SIG-M5 treated with dmso at 0.1 percent for 504 hours (cell line): ENCODE measurements at regions not wholly inside any gene's neighbourhood (a gene's known extent, or its start where the extent isn't known, plus 50 kb on each side); places are given as distances from the start of the nearest gene placed in this dataset.

Experiments used
- DNase-seq: peaks from one replicate; lab custom pipeline; 2025; ENCODE audit not compliant: unreplicated experiment; lab: John Stamatoyannopoulos, UW

- no peak for DNase-seq
These were observed 810.1 kb upstream of the CELF2 start for GRCh38 chr10:10207538-10207937.

GRCh38 chr10:10208196-10208595 lies 809.5 kb upstream of the CELF2 start:
- DNase-seq = no peak

- no peak for DNase-seq
These were observed 808.5 kb upstream of the CELF2 start for GRCh38 chr10:10209167-10209566.

GRCh38 chr10:10211409-10211808 lies 806.3 kb upstream of the CELF2 start:
- no peak for DNase-seq

GRCh38 chr10:10213237-10213636 lies 804.4 kb upstream of the CELF2 start:
- DNase-seq = no peak

GRCh38 chr10:10222304-10222841 lies 795.3 kb upstream of the CELF2 start:
- no peak for DNase-seq

- no peak for DNase-seq
These were observed 794.5 kb upstream of the CELF2 start for GRCh38 chr10:10223131-10223530.

- no peak for DNase-seq
These were observed 792.5 kb upstream of the CELF2 start for GRCh38 chr10:10225136-10225676.

- no peak for DNase-seq
These were observed 784.4 kb upstream of the CELF2 start for GRCh38 chr10:10233229-10233628.

GRCh38 chr10:10235003-10235402 lies 782.7 kb upstream of the CELF2 start:
- no peak for DNase-seq

- DNase-seq = no peak
These were observed 770.1 kb upstream of the CELF2 start for GRCh38 chr10:10247585-10247984.

- DNase-seq = no peak
These were observed 760.8 kb upstream of the CELF2 start for GRCh38 chr10:10256860-10257259.

- DNase-seq = no peak
These were observed 758.7 kb upstream of the CELF2 start for GRCh38 chr10:10259013-10259412.

GRCh38 chr10:10270126-10271050 lies 747.3 kb upstream of the CELF2 start:
- DNase-seq = no peak

- no peak for DNase-seq
These were observed 746.0 kb upstream of the CELF2 start for GRCh38 chr10:10271639-10272192.

GRCh38 chr10:10273661-10274060 lies 744.0 kb upstream of the CELF2 start:
- no peak for DNase-seq

- DNase-seq = no peak
These were observed 737.8 kb upstream of the CELF2 start for GRCh38 chr10:10279906-10280305.

- no peak for DNase-seq
These were observed 725.2 kb upstream of the CELF2 start for GRCh38 chr10:10292501-10292900.

- DNase-seq = no peak
These were observed 724.6 kb upstream of the CELF2 start for GRCh38 chr10:10293041-10293440.

- DNase-seq = no peak
These were observed 724.2 kb upstream of the CELF2 start for GRCh38 chr10:10293481-10293951.

GRCh38 chr10:10294184-10294880 lies 723.3 kb upstream of the CELF2 start:
- DNase-seq = no peak
